ENCODE measurements at regions not wholly inside any gene's neighbourhood (a gene's known extent, or its start where the extent isn't known, plus 50 kb on each side); places are given as distances from the start of the nearest gene placed in this dataset.
"Not testable (repeated sequence)": the region's sequence is repeated elsewhere in the genome, so short reads cannot be mapped to it uniquely, and the experiment has no call there.

GRCh38 chr7:7018290-7018689 is 164.1 kb upstream of the C1GALT1 start:
- H3K27ac ChIP-seq, result no peak overlapping the region
- H3K27me3 ChIP-seq (ENCODE audit: low read depth), result no peaks in the 10 kb centered on the region
- H3K4me3 ChIP-seq, result no peak overlapping the region
- no peaks in the 10 kb centered on the region for H3K4me1 ChIP-seq
- ATAC-seq (no peak), DNase-seq (no peak)
- no peaks in the 10 kb centered on the region for H3K36me3 ChIP-seq
- no peaks in the 10 kb centered on the region for H3K9me3 ChIP-seq
- TF ChIP-seq CTCF (IDR thresholded peaks at IDR 0.05), result no peak
- intact Hi-C loops (cut with DNase I), result no loop called here

- Histone ChIP-seq H3K36me3 (no peaks in the 10 kb centered on the region), H3K4me1 (no peaks in the 10 kb centered on the region), H3K27me3 (ENCODE audit: low read depth) (no peaks in the 10 kb centered on the region), H3K27ac (no peak overlapping the region), H3K9me3 (no peaks in the 10 kb centered on the region), H3K4me3 (no peak overlapping the region)
- no peak for TF ChIP-seq CTCF (IDR thresholded peaks at IDR 0.05)
- DNase-seq, result no peak
- no peak for ATAC-seq
- intact Hi-C loops (cut with DNase I), result no loop called here
Measured at GRCh38 chr7:7032221-7032620, 150.1 kb upstream of the C1GALT1 start.

- ATAC-seq, result no peak
- no peak for DNase-seq
- no peak overlapping the region for H3K27ac ChIP-seq
- no peak overlapping the region for H3K4me3 ChIP-seq
- H3K36me3 ChIP-seq, result no peaks in the 10 kb centered on the region
- TF ChIP-seq CTCF (IDR thresholded peaks at IDR 0.05), result no peak
- intact Hi-C loops (cut with DNase I), result no loop called here
- no peaks in the 10 kb centered on the region for H3K27me3 ChIP-seq (ENCODE audit: low read depth)
- H3K9me3 ChIP-seq, result no peaks in the 10 kb centered on the region
- no peaks in the 10 kb centered on the region for H3K4me1 ChIP-seq
Measured at GRCh38 chr7:7035851-7036250, 146.5 kb upstream of the C1GALT1 start.

- intact Hi-C loops (cut with DNase I); H3K36me3 ChIP-seq; DNase-seq; H3K4me3 ChIP-seq; H3K4me1 ChIP-seq; H3K27me3 ChIP-seq (ENCODE audit: low read depth); H3K27ac ChIP-seq; H3K9me3 ChIP-seq; ATAC-seq: not testable (repeated sequence)
Measured at GRCh38 chr7:7042286-7042893, 140.0 kb upstream of the C1GALT1 start.

- no peak for DNase-seq
- Histone ChIP-seq H3K27ac (no peak overlapping the region), H3K4me1 (no peaks in the 10 kb centered on the region), H3K36me3 (no peaks in the 10 kb centered on the region), H3K27me3 (ENCODE audit: low read depth) (no peaks in the 10 kb centered on the region), H3K4me3 (no peak overlapping the region), H3K9me3 (no peaks in the 10 kb centered on the region)
- no peak for ATAC-seq
- TF ChIP-seq CTCF (IDR thresholded peaks at IDR 0.05), result no peak
- intact Hi-C loops (cut with DNase I), result no loop called here
Measured at GRCh38 chr7:7044806-7045205, 137.5 kb upstream of the C1GALT1 start.

GRCh38 chr7:7048213-7048612 is 134.1 kb upstream of the C1GALT1 start:
- ATAC-seq (no peak), DNase-seq (no peak)
- H3K27me3 ChIP-seq (ENCODE audit: low read depth), result no peaks in the 10 kb centered on the region
- no peaks in the 10 kb centered on the region for H3K36me3 ChIP-seq
- no peak overlapping the region for H3K27ac ChIP-seq
- TF ChIP-seq CTCF (IDR thresholded peaks at IDR 0.05), result no peak
- intact Hi-C loops (cut with DNase I), result no loop called here
- no peaks in the 10 kb centered on the region for H3K9me3 ChIP-seq
- no peaks in the 10 kb centered on the region for H3K4me1 ChIP-seq
- H3K4me3 ChIP-seq, result no peak overlapping the region

Data from lower lobe of right lung (tissue), 2 donors.